HPDE6-E6E7 (cell line): ENCODE measurements at regions not wholly inside any gene's neighbourhood (a gene's known extent, or its start where the extent isn't known, plus 50 kb on each side); places are given as distances from the start of the nearest gene placed in this dataset.

Experiments
- DNase-seq: peaks from one replicate; pipeline ENCODE4 v3.0.0; 2011; ENCODE audit warnings: missing footprints; ENCODE audit errors: extremely low spot score

- no peak for DNase-seq
Observed at GRCh38 chr2:100765481-100765880, 54.5 kb upstream of the NPAS2 start.

- DNase-seq = no peak
Observed at GRCh38 chr2:100766256-100766655, 53.7 kb upstream of the NPAS2 start.

GRCh38 chr2:100766806-100767205 lies 53.1 kb upstream of the NPAS2 start:
- no peak for DNase-seq

- DNase-seq = no peak
Observed at GRCh38 chr2:100767224-100767653, 52.7 kb upstream of the NPAS2 start.

- DNase-seq = no peak
Observed at GRCh38 chr2:100767810-100768806, 51.8 kb upstream of the NPAS2 start.
